GM12891 (cell line): ENCODE measurements at regions not wholly inside any gene's neighbourhood (a gene's known extent, or its start where the extent isn't known, plus 50 kb on each side); places are given as distances from the start of the nearest gene placed in this dataset.

Source experiments
- PAX5 ChIP-seq: IDR thresholded peaks from 2 replicates; pipeline ENCODE4 v1.6.1; 2011; ENCODE audit warnings: low read length, moderate library complexity, mild to moderate bottlenecking; ENCODE audit not compliant: insufficient read depth, severe bottlenecking
- POLR2A ChIP-seq: IDR thresholded peaks from 2 replicates; pipeline ENCODE4 v1.6.1; 2011; ENCODE audit warnings: low read depth, low read length, control low read depth
- POLR2AphosphoS5 ChIP-seq: IDR thresholded peaks from 2 replicates; pipeline ENCODE4 v1.6.1; 2011; ENCODE audit warnings: low read depth, low read length, control low read depth

- TF ChIP-seq POLR2AphosphoS5: no peak
- no peak for TF ChIP-seq POLR2A
- TF ChIP-seq PAX5: no peak
Measured at GRCh38 chr2:222038067-222038802, 260.6 kb downstream of the PAX3 start.
